K562 (cell line): ENCODE measurements at regions not wholly inside any gene's neighbourhood (a gene's known extent, or its start where the extent isn't known, plus 50 kb on each side); places are given as distances from the start of the nearest gene placed in this dataset.
A peak's percentile ranks its signal among the peaks of the same experiment; 100 is the strongest.

ENCODE experiments used
- CBFB ChIP-seq: sonication (generic); formaldehyde crosslinking; IDR thresholded peaks from 2 replicates; pipeline ENCODE4 v1.4.0; 2020; ENCODE audit warnings: mild to moderate bottlenecking, missing genetic modification reagents
- CEBPB ChIP-seq: fragments of 450-650 bp; IDR thresholded peaks from 2 replicates; pipeline ENCODE4 v1.6.1; 2016; ENCODE audit warnings: missing genetic modification characterization, missing compliant biosample characterization
- CHCHD3 ChIP-seq: fragments of 250-450 bp; sonication (Bioruptor Pico); IDR thresholded peaks from 2 replicates; pipeline ENCODE4 v2.1.2; 2022; ENCODE audit warnings: mild to moderate bottlenecking
- CHD1 ChIP-seq: fragments of 200-600 bp; sonication (generic); IDR thresholded peaks from one replicate; pipeline ENCODE4 v1.6.1; 2012; ENCODE audit warnings: mild to moderate bottlenecking, moderate library complexity, low read length, inconsistent platforms
- HDAC2 ChIP-seq: fragments of 450-650 bp; IDR thresholded peaks from 2 replicates; pipeline ENCODE4 v1.6.1; 2016; ENCODE audit warnings: mild to moderate bottlenecking
- HMG20B ChIP-seq: fragments of 250-450 bp; sonication (Bioruptor Pico); IDR thresholded peaks from 2 replicates; pipeline ENCODE4 v1.5.0; 2021; ENCODE audit warnings: mild to moderate bottlenecking
- NBN ChIP-seq: fragments of 450-650 bp; IDR thresholded peaks from 2 replicates; pipeline ENCODE4 v1.6.1; 2016; ENCODE audit warnings: low read depth, mild to moderate bottlenecking
- PHF8 ChIP-seq: fragments of 200-600 bp; sonication (generic); IDR thresholded peaks from 2 replicates; pipeline ENCODE4 v1.6.1; 2012; ENCODE audit warnings: mixed run types, mild to moderate bottlenecking, inconsistent platforms, low read length, moderate library complexity, borderline replicate concordance
- POLR2G ChIP-seq: fragments of 200-400 bp; formaldehyde crosslinking; IDR thresholded peaks from 2 replicates; pipeline ENCODE4 v1.6.1; 2017; ENCODE audit warnings: low read depth, mild to moderate bottlenecking, antibody characterized with exemption, low read length, moderate library complexity
- SAFB2 ChIP-seq: fragments of 200-400 bp; formaldehyde crosslinking; IDR thresholded peaks from 2 replicates; pipeline ENCODE4 v1.6.1; 2018; ENCODE audit warnings: borderline replicate concordance, low read length, low read depth, moderate library complexity; ENCODE audit not compliant: severe bottlenecking
- SAP30 ChIP-seq: fragments of 200-600 bp; sonication (generic); IDR thresholded peaks from 2 replicates; pipeline ENCODE4 v1.6.1; 2012; ENCODE audit warnings: borderline replicate concordance, low read depth, mild to moderate bottlenecking, moderate library complexity, low read length, control low read depth, inconsistent platforms; ENCODE audit not compliant: insufficient read depth, poor library complexity, severe bottlenecking
- SPI1 ChIP-seq: IDR thresholded peaks from 2 replicates; pipeline ENCODE4 v1.6.1; 2011; ENCODE audit warnings: low read depth, low read length, control low read depth, borderline replicate concordance
- SRSF3 ChIP-seq: fragments of 200-400 bp; formaldehyde crosslinking; IDR thresholded peaks from 2 replicates; pipeline ENCODE4 v1.6.1; 2016; ENCODE audit warnings: mild to moderate bottlenecking, low read length, moderate library complexity; ENCODE audit not compliant: insufficient read depth
- STAT5B ChIP-seq: fragments of 250-450 bp; sonication (Bioruptor Pico); IDR thresholded peaks from 2 replicates; pipeline ENCODE4 v1.8.0; 2021; ENCODE audit warnings: mild to moderate bottlenecking, inconsistent platforms
- U2AF1 ChIP-seq: fragments of 200-400 bp; formaldehyde crosslinking; optimal IDR thresholded peaks from 2 replicates; pipeline ENCODE3; 2017; ENCODE audit warnings: mild to moderate bottlenecking, low read depth, low read length, moderate library complexity
- ZNF232 ChIP-seq: sonication (generic); formaldehyde crosslinking; IDR thresholded peaks from 2 replicates; pipeline ENCODE4 v1.8.0; 2022; ENCODE audit warnings: mild to moderate bottlenecking, missing genetic modification reagents
- ZNF239 ChIP-seq: fragments of 250-450 bp; sonication (Bioruptor Pico); IDR thresholded peaks from 2 replicates; pipeline ENCODE4 v1.4.0; 2020; ENCODE audit warnings: mild to moderate bottlenecking
- ZNF316 ChIP-seq: fragments of 450-650 bp; IDR thresholded peaks from 2 replicates; pipeline ENCODE4 v1.6.1; 2016
- ZNF436 ChIP-seq: fragments of 250-450, 450-650 bp; sonication (Bioruptor Pico); formaldehyde crosslinking; IDR thresholded peaks from 2 replicates; pipeline ENCODE4 v1.7.0; 2020; ENCODE audit warnings: mild to moderate bottlenecking
- ZNF699 ChIP-seq: fragments of 250-450 bp; sonication (Bioruptor Pico); IDR thresholded peaks from 2 replicates; pipeline ENCODE4 v1.8.0; 2021; ENCODE audit warnings: mild to moderate bottlenecking, moderate library complexity; ENCODE audit not compliant: insufficient replicate concordance
- ZNF778 ChIP-seq: fragments of 450-650 bp; formaldehyde crosslinking; IDR thresholded peaks from 2 replicates; pipeline ENCODE4 v1.4.0; 2020; ENCODE audit warnings: mild to moderate bottlenecking, moderate library complexity
- TF ChIP-seq, protein P1 (sequence below): fragments of 250-450 bp; sonication (Bioruptor Pico); IDR thresholded peaks from 2 replicates; pipeline ENCODE4 v1.4.0; 2020; ENCODE audit warnings: mild to moderate bottlenecking, moderate library complexity, borderline replicate concordance
- TF ChIP-seq, protein P2 (sequence below): sonication (generic); formaldehyde crosslinking; IDR thresholded peaks from 2 replicates; pipeline ENCODE4 v1.8.0; 2022; ENCODE audit warnings: mild to moderate bottlenecking, missing genetic modification reagents
- TF ChIP-seq, protein P3 (sequence below): fragments of 250-450 bp; sonication (Bioruptor Pico); IDR thresholded peaks from 2 replicates; pipeline ENCODE4 v1.4.0; 2020

DNA sequence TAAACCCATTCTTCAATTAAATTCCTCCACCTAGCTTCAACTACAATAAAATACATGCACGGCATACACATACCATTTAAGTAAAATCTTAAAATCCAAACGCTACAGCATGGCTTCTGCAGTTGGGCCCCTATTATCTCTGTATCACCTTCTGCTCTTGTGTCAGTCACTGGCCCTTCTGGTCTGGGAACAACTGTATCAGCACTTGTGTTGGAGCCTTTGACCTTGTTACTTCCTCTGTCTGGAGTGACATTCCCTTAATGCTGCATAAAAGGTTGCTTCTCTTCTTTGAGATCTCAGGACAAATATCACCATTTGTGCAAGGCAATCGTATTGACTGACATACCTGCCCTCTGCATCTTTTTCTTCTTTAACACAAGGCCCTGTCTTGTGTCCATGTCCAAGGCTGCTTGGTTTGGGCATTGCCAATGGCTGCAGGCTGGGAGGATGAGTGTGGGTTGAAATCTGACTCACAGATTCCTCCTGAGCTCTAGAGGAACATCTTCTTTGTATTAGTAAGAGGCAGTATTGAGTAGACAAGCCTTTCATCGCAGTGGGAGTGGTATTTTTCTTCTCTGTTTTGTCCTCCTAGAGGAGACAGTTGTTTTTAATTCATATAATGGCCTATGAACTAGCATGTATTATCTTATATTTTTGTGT, 267.8 kb upstream of the TRIB2 start (continued):
- TF ChIP-seq, protein P1, sequence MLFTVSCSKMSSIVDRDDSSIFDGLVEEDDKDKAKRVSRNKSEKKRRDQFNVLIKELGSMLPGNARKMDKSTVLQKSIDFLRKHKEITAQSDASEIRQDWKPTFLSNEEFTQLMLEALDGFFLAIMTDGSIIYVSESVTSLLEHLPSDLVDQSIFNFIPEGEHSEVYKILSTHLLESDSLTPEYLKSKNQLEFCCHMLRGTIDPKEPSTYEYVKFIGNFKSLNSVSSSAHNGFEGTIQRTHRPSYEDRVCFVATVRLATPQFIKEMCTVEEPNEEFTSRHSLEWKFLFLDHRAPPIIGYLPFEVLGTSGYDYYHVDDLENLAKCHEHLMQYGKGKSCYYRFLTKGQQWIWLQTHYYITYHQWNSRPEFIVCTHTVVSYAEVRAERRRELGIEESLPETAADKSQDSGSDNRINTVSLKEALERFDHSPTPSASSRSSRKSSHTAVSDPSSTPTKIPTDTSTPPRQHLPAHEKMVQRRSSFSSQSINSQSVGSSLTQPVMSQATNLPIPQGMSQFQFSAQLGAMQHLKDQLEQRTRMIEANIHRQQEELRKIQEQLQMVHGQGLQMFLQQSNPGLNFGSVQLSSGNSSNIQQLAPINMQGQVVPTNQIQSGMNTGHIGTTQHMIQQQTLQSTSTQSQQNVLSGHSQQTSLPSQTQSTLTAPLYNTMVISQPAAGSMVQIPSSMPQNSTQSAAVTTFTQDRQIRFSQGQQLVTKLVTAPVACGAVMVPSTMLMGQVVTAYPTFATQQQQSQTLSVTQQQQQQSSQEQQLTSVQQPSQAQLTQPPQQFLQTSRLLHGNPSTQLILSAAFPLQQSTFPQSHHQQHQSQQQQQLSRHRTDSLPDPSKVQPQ (CRISPR knock-in tag), result no peak
- TF ChIP-seq POLR2G, result no peak
- TF ChIP-seq CEBPB, result no peak
- no peak for TF ChIP-seq ZNF436 (CRISPR knock-in tag)
- no peak for TF ChIP-seq SAFB2
- TF ChIP-seq SPI1, result peak; percentile 72
- no peak for TF ChIP-seq HMG20B (CRISPR knock-in tag)
- no peak for TF ChIP-seq ZNF778 (CRISPR knock-in tag)
- no peak for TF ChIP-seq ZNF239 (CRISPR knock-in tag)
- TF ChIP-seq ZNF699 (CRISPR knock-in tag), result no peak
- TF ChIP-seq STAT5B (CRISPR knock-in tag), result no peak
- no peak for TF ChIP-seq PHF8
- no peak for TF ChIP-seq CHD1
- TF ChIP-seq ZNF316, result peak; percentile 80
- TF ChIP-seq CBFB (CRISPR knock-in tag), result no peak
- no peak for TF ChIP-seq SAP30
- TF ChIP-seq U2AF1, result no peak
- TF ChIP-seq, protein P2, sequence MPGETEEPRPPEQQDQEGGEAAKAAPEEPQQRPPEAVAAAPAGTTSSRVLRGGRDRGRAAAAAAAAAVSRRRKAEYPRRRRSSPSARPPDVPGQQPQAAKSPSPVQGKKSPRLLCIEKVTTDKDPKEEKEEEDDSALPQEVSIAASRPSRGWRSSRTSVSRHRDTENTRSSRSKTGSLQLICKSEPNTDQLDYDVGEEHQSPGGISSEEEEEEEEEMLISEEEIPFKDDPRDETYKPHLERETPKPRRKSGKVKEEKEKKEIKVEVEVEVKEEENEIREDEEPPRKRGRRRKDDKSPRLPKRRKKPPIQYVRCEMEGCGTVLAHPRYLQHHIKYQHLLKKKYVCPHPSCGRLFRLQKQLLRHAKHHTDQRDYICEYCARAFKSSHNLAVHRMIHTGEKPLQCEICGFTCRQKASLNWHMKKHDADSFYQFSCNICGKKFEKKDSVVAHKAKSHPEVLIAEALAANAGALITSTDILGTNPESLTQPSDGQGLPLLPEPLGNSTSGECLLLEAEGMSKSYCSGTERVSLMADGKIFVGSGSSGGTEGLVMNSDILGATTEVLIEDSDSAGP, result no peak
- no peak for TF ChIP-seq ZNF232 (CRISPR knock-in tag)
- peak; percentile 71; the same call in 1 of the 2 replicates for TF ChIP-seq NBN
- peak; percentile 75 for TF ChIP-seq HDAC2
- TF ChIP-seq SRSF3, result no peak
- TF ChIP-seq, protein P3, sequence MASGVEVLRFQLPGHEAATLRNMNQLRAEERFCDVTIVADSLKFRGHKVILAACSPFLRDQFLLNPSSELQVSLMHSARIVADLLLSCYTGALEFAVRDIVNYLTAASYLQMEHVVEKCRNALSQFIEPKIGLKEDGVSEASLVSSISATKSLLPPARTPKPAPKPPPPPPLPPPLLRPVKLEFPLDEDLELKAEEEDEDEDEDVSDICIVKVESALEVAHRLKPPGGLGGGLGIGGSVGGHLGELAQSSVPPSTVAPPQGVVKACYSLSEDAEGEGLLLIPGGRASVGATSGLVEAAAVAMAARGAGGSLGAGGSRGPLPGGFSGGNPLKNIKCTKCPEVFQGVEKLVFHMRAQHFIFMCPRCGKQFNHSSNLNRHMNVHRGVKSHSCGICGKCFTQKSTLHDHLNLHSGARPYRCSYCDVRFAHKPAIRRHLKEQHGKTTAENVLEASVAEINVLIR (CRISPR knock-in tag), result no peak
- TF ChIP-seq CHCHD3 (CRISPR knock-in tag), result no peak
